ENCODE measurements at regions not wholly inside any gene's neighbourhood (a gene's known extent, or its start where the extent isn't known, plus 50 kb on each side); places are given as distances from the start of the nearest gene placed in this dataset.

- TF ChIP-seq CTCF (IDR thresholded peaks at IDR 0.05), result no peak
- TF ChIP-seq POLR2A (IDR thresholded peaks at IDR 0.05), result no peak
These were observed 324.2 kb downstream of the PCDH19 start for GRCh38 chrX:100085846-100086245.
